ENCODE measurements at regions not wholly inside any gene's neighbourhood (a gene's known extent, or its start where the extent isn't known, plus 50 kb on each side); places are given as distances from the start of the nearest gene placed in this dataset.

DNA sequence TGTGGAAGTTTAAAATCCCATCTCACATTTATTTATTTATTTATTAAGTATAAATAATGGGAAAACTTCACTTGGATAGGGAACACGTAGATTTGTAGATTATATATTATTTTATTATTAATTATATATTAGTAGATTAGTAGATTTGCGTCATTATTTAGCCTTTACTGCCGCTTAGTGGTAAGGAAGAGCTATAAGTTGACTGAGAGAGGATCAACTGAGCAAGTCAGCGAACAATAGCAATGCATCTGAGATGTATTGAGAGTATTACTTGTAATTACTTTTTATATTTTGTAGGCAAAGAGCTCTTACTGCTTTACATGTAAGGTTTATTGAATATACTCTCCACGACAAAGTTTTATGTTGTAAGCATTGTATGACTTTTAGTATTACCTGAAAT, 244.5 kb upstream of the ANKRD30A start:
- H3K27me3 ChIP-seq (ENCODE audit: control insufficient read depth, insufficient read depth) = no peaks in the 10 kb centered on the region
- ATAC-seq (no peak), DNase-seq (no peak)
- no peaks in the 10 kb centered on the region for H3K9me3 ChIP-seq (ENCODE audit: control insufficient read depth, low read length)
- no peak overlapping the region for H3K4me3 ChIP-seq (ENCODE audit: low read length)
- intact Hi-C loops (cut with DNase I) = loop anchor here in 2 of 4 donors (10.0 kb wide), 1 partner anchor 1246 kb away; no protein-coding TSS in a partner anchor
- no peak overlapping the region for H3K27ac ChIP-seq (ENCODE audit: low read length)
- H3K4me1 ChIP-seq (ENCODE audit: control insufficient read depth, insufficient read depth, low read length) = no peaks in the 10 kb centered on the region
- WGBS = 6% methylated on average over 5 of the region's 5 CpGs

DNA sequence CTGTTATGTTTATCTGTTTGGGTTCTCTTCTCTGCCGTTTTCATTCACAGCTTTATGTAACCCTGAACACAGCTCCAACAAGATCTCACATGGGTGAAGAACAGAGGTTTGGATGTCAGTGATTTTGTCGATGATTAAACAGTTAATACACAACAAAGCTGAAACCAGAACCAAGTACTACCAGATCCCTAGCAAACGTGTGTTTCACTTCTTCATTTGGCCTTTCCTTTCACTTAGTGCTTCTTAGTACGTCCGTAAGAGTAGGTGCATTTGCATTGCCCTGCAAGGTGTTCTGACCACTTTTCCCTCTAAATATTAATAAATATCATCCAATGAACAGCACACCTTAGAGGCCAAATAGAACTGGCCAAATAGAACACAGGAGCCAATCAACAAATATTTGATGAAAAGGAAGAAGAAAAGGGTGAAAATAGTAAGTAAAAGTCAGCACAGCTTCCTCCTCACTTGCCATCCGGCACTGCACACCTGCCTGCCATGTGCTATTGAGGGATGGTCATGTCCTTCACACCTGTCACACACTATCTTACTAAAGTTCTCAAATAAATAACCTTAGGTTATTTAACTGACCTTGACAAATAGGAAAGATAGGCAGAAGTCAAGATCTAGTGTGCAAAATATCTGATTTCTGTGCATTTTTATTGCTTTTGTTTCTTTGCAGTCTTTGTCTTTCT, 252.6 kb upstream of the ANKRD30A start:
- Histone ChIP-seq H3K4me1 (ENCODE audit: control insufficient read depth, insufficient read depth, low read length) (no peaks in the 10 kb centered on the region), H3K4me3 (ENCODE audit: low read length) (no peak overlapping the region), H3K9me3 (ENCODE audit: control insufficient read depth, low read length) (no peaks in the 10 kb centered on the region), H3K27ac (ENCODE audit: low read length) (no peak overlapping the region), H3K27me3 (ENCODE audit: control insufficient read depth, insufficient read depth) (no peaks in the 10 kb centered on the region)
- no peak for DNase-seq
- 72% methylated on average over 6 of the region's 6 CpGs for WGBS
- no peak for ATAC-seq
- intact Hi-C loops (cut with DNase I) = no loop called here

DNA sequence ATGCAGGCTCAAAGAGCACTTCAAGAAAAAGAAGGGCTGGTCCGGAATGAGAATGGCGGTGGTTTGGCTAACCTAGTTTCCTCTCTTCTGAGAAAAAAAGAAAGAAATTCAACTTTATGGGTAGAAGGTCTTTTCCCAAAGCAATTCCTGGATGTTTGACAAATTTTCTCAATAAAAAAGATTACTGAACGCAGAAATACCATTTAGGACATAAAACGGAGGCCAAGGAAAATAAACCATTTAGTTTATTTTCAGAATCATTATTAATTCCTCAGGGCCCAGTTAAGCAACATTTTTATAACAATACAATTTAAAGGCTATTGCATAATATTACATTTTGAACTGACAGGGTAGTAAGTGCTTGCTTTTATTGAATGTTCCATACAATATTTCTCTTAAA, 284.6 kb upstream of the ANKRD30A start:
- Histone ChIP-seq H3K27me3 (ENCODE audit: control insufficient read depth, insufficient read depth) (no peaks in the 10 kb centered on the region), H3K27ac (ENCODE audit: low read length) (no peak overlapping the region), H3K9me3 (ENCODE audit: control insufficient read depth, low read length) (no peaks in the 10 kb centered on the region), H3K4me1 (ENCODE audit: control insufficient read depth, insufficient read depth, low read length) (no peaks in the 10 kb centered on the region), H3K4me3 (ENCODE audit: low read length) (no peak overlapping the region)
- DNase-seq = no peak
- ATAC-seq = peak in 1 of 2 donors; percentile 59
- intact Hi-C loops (cut with DNase I) = no loop called here
- WGBS = 47% methylated on average over 4 of the region's 4 CpGs

DNA sequence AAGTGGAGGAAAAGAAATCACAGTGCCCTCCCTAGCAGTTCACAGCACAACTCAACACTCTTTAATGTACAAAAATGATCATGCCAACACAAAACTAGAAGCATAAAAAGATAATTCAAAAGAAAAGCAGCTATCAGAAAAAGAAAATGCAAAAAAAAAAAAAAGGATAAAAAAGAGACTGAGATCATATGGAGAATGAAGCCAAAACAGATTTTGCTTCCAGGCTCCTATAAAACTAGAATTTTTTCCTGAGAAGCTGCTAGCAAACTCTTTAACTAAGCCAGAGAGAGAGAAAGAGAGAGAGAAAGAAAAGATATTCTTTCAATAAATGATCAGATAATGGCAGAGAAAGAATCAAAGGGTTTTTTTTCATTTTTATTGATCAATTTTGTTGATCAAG, 288.0 kb upstream of the ANKRD30A start:
- H3K9me3 ChIP-seq (ENCODE audit: control insufficient read depth, low read length) = no peaks in the 10 kb centered on the region
- H3K4me3 ChIP-seq (ENCODE audit: low read length) = no peak overlapping the region
- no peak for ATAC-seq

DNA sequence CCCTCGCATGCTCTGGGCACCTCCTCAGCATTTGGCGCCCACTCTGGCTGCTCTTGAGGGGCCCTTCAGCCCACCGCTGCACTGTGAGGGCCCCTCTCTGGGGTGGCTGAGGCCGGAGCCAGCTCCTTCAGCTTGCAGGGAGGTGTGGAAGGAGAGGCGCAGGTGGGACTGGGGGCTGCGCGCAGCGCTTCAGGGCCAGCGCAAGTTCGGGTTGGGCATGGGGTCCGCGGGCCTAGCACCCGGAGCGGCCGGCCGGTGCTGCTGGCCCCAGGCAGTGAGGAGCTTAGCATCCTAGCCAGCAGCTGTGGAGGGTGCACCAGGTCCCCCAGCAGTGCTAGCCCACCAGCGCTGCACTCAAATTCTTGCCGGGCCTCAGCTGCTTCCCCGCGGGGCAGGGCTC, 305.6 kb upstream of the ANKRD30A start:
- ATAC-seq (no peak), DNase-seq (no peak)
- Histone ChIP-seq H3K4me3 (ENCODE audit: low read length) (no peak overlapping the region), H3K27ac (ENCODE audit: low read length) (no peak overlapping the region), H3K9me3 (ENCODE audit: control insufficient read depth, low read length) (no peaks in the 10 kb centered on the region), H3K27me3 (ENCODE audit: control insufficient read depth, insufficient read depth) (no peaks in the 10 kb centered on the region), H3K4me1 (ENCODE audit: control insufficient read depth, insufficient read depth, low read length) (no peaks in the 10 kb centered on the region)
- intact Hi-C loops (cut with DNase I) = no loop called here
- WGBS = 92% methylated on average over 20 of the region's 20 CpGs

More for the DNA sequence above, 288.0 kb upstream of the ANKRD30A start:
- no peaks in the 10 kb centered on the region for H3K4me1 ChIP-seq (ENCODE audit: control insufficient read depth, insufficient read depth, low read length)
- no peak overlapping the region for H3K27ac ChIP-seq (ENCODE audit: low read length)
- no peak for DNase-seq
- intact Hi-C loops (cut with DNase I) = no loop called here
- H3K27me3 ChIP-seq (ENCODE audit: control insufficient read depth, insufficient read depth) = no peaks in the 10 kb centered on the region

DNA sequence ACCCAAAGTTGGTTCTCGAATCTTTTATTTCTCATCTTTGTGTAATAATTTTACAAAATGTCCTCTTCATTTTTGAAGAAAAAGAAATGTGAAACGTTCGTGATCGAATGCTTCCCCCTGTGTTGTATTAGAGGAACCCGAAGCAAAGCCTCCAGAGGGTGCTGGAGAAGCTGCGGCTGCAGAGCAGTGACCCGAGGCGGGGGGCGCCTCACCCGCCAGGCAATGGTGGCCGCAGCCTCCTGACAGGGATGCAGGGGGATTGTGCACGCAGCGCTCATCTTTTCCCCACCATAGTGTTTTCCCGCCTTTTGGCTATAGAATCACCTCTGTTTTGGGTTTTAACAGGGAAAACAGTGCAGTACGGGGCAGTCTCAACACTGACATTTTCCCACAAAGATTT, 307.5 kb upstream of the ANKRD30A start:
- WGBS = 84% methylated on average over 15 of the region's 15 CpGs
- intact Hi-C loops (cut with DNase I) = no loop called here
- Histone ChIP-seq H3K4me3 (ENCODE audit: low read length) (no peak overlapping the region), H3K4me1 (ENCODE audit: control insufficient read depth, insufficient read depth, low read length) (no peaks in the 10 kb centered on the region), H3K27ac (ENCODE audit: low read length) (no peak overlapping the region), H3K9me3 (ENCODE audit: control insufficient read depth, low read length) (no peaks in the 10 kb centered on the region), H3K27me3 (ENCODE audit: control insufficient read depth, insufficient read depth) (no peaks in the 10 kb centered on the region)
- no peak for DNase-seq
- ATAC-seq = no peak

DNA sequence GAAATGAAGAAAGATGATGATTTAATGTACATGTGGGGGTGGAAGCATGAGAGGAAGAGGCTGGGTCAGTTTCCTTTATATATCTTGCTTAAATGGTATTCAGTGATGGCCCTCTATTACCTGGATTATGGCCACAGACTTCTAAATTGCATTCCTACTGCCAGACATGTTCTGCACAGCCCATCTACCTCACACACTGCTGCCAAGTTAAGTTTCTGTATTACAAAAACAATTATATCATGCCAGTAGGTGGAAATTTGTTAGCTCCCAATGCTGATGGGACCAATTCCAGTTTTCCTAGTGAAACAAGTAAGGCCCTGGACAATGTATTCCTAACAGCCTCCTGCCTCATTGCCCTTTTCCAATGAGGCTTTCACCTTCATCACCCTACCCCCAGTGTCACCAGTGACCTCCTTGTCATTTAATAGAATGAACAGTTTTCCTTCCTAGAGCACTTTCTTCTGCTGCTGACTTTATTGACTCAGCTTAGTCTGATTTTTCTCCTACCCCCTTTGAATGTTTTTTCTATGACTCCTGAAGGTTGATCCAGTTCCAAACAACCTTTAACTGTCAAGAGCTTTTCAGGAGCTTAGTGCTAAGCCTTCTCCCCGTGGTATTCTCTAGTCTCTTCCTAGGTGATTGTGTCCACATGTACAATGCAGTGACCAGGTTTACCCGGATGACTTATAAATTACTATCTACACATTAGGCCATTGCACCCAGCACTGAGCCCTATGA, 316.6 kb upstream of the ANKRD30A start:
- intact Hi-C loops (cut with DNase I) = no loop called here
- ATAC-seq = no peak
- 85% methylated on average over 2 of the region's 2 CpGs for WGBS

DNA sequence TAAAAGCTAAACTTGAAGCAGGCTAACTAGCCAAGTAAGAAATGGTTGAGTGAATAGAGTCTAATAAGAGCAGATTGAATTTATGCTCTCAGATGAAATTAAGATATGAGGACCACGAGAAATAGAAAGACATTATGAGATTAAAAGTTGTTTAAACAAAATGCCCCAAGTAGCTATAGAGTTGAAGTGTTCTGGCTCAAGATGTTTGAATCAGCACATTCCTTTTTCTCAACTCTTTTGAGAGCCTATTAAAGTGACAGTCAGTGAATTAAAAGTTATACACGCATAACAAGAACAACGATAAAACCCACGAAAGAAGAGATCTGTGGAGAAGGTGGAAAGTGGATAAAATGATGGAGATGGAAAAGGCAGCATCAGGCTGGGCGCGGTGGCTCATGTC, 322.2 kb upstream of the ANKRD30A start:
- WGBS = 82% methylated on average over 6 of the region's 6 CpGs
- Histone ChIP-seq H3K9me3 (ENCODE audit: control insufficient read depth, low read length) (no peaks in the 10 kb centered on the region), H3K4me3 (ENCODE audit: low read length) (no peak overlapping the region), H3K27ac (ENCODE audit: low read length) (no peak overlapping the region), H3K4me1 (ENCODE audit: control insufficient read depth, insufficient read depth, low read length) (no peaks in the 10 kb centered on the region), H3K27me3 (ENCODE audit: control insufficient read depth, insufficient read depth) (no peaks in the 10 kb centered on the region)
- DNase-seq = no peak
- intact Hi-C loops (cut with DNase I) = no loop called here
- no peak for ATAC-seq

More for the DNA sequence above, 316.6 kb upstream of the ANKRD30A start:
- Histone ChIP-seq H3K4me3 (ENCODE audit: low read length) (no peak overlapping the region), H3K27me3 (ENCODE audit: control insufficient read depth, insufficient read depth) (no peaks in the 10 kb centered on the region), H3K27ac (ENCODE audit: low read length) (no peak overlapping the region), H3K9me3 (ENCODE audit: control insufficient read depth, low read length) (no peaks in the 10 kb centered on the region), H3K4me1 (ENCODE audit: control insufficient read depth, insufficient read depth, low read length) (no peaks in the 10 kb centered on the region)
- DNase-seq = no peak

DNA sequence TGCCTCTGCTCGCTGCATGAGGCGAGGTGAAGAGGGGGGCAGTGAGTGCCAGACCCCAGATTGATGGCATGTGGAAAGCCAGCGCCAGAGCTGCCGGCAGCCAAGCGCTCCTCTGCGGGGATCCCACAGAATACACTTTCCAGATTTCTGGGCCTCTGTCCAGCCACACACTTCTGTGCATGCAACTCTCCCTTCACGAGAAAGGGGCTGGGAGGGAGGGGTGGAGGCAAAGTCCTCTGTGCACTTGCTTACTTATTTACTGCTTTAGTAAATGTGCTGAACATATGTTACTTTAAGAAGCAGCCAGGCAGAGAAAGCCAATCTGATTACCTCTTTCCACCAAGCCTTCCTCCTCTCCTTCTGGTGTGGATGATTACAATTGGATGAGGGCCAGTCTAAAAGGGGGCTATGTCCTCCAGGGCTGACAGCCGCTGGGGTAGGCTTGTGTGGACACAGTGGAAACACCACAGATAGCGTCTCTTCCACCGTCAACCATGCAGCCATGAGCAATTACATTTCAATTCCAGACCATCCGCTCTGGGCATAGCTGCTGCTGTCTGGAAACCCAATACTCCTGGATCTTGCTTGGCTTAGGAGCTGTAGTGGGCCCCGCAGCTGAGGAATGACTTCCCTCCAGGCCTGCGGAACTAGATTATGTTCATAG, 322.8 kb upstream of the ANKRD30A start:
- ATAC-seq (peak; percentile 64 to 78), DNase-seq (peak; percentile 18 to 69 (median 56))
- H3K4me3 ChIP-seq (ENCODE audit: low read length) = no peak overlapping the region
- intact Hi-C loops (cut with DNase I) = no loop called here
- H3K9me3 ChIP-seq (ENCODE audit: control insufficient read depth, low read length) = no peaks in the 10 kb centered on the region
- H3K27me3 ChIP-seq (ENCODE audit: control insufficient read depth, insufficient read depth) = no peaks in the 10 kb centered on the region
- 19% methylated on average over 13 of the region's 13 CpGs for WGBS
- no peak overlapping the region for H3K27ac ChIP-seq (ENCODE audit: low read length)
- H3K4me1 ChIP-seq (ENCODE audit: control insufficient read depth, insufficient read depth, low read length) = no peaks in the 10 kb centered on the region

DNA sequence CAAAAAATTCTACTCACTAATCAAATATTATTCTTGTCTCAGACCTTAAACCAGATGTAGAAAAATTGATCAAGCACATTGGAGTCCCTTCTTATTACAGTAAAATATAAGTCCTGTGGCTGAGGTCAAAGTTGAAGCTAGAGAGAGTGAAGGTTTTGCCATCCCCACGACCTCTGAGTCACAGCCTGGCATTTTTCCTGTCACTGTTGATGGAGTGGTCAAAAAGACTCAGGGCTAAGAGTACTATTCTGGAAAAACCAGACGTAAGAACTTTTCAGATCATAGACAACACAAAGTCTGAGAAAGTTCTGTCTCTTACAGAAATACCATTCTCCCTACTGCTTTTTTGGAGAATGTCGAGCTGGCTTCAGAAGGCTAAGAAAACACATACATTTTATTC, 323.7 kb upstream of the ANKRD30A start:
- ATAC-seq (no peak), DNase-seq (no peak)
- Histone ChIP-seq H3K27me3 (ENCODE audit: control insufficient read depth, insufficient read depth) (no peaks in the 10 kb centered on the region), H3K4me3 (ENCODE audit: low read length) (no peak overlapping the region), H3K4me1 (ENCODE audit: control insufficient read depth, insufficient read depth, low read length) (no peaks in the 10 kb centered on the region), H3K27ac (ENCODE audit: low read length) (no peak overlapping the region), H3K9me3 (ENCODE audit: control insufficient read depth, low read length) (no peaks in the 10 kb centered on the region)
- 40% methylated on average over 3 of the region's 3 CpGs for WGBS
- intact Hi-C loops (cut with DNase I) = no loop called here

DNA sequence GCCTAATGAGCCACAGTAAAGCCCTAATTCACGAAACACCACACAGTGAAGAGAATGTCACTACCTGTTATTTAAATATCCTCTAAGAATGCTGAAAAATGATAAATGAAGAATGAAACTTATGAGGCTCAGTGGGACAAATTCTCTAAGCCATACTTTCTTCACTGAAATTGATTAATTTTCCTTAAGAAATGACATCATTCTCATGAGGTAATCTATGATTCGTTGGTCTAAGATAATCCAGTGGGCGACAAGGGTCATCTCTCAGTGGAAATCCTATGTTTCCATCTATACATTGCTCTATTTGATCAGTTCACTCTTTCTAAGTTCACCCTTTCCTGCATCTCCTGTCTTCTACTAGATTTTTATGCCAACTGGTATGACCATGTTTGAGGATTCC, 330.4 kb upstream of the ANKRD30A start:
- no peak for ATAC-seq
- WGBS = 73% methylated on average over 3 of the region's 3 CpGs
- intact Hi-C loops (cut with DNase I) = no loop called here
- no peak for DNase-seq
- H3K9me3 ChIP-seq (ENCODE audit: control insufficient read depth, low read length) = no peaks in the 10 kb centered on the region
- no peak overlapping the region for H3K4me3 ChIP-seq (ENCODE audit: low read length)
- no peak overlapping the region for H3K27ac ChIP-seq (ENCODE audit: low read length)
- no peaks in the 10 kb centered on the region for H3K4me1 ChIP-seq (ENCODE audit: control insufficient read depth, insufficient read depth, low read length)
- H3K27me3 ChIP-seq (ENCODE audit: control insufficient read depth, insufficient read depth) = no peaks in the 10 kb centered on the region
